NCI-H446 treated with DMSO at 0.1 percent for 48 hours (cell line): ENCODE measurements at regions not wholly inside any gene's neighbourhood (a gene's known extent, or its start where the extent isn't known, plus 50 kb on each side); places are given as distances from the start of the nearest gene placed in this dataset.
"Not testable (repeated sequence)": the region's sequence is repeated elsewhere in the genome, so short reads cannot be mapped to it uniquely, and the experiment has no call there.

Source experiments
- DNase-seq: peaks from one replicate; lab custom pipeline; 2025; lab: John Stamatoyannopoulos, UW

DNA sequence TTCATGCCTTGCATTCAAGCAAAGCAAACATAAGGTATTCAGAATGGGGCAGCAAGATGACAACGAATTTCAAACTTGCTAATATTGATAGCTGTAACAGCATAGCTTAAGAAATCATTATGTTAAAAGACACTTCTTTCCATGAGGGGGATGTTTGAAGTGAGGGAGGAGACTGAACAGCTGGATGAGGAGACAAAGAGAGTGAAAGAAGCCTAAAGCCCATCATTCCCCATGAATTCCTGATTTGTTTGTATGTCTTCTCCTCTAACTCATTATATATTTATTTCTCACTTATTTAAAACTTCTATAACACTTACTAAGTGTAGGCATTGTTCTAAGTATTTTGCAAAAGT is 125.2 kb upstream of the PBX1 start:
- no peak for DNase-seq

GRCh38 chr1:164440232-164440631 is 118.8 kb upstream of the PBX1 start:
- peak; percentile 25 for DNase-seq

DNA sequence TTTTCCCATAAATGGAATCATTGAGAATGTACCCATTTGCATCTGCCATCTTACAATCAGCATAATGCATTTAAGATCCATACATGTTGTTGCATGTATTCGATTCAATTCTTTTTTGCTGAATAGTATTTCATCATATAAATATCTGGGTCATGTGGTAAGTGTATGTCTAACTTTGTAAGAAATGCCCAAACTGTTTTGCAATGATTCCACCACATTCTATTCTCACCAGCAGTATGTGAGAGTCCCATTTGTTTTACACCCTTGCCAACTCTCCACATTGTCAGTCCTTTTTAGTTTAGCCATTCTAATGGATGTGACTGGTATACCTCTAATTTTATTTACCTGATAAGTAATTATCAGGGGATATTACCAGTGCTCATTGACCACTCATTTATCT is 115.8 kb upstream of the PBX1 start:
- DNase-seq: no peak

DNA sequence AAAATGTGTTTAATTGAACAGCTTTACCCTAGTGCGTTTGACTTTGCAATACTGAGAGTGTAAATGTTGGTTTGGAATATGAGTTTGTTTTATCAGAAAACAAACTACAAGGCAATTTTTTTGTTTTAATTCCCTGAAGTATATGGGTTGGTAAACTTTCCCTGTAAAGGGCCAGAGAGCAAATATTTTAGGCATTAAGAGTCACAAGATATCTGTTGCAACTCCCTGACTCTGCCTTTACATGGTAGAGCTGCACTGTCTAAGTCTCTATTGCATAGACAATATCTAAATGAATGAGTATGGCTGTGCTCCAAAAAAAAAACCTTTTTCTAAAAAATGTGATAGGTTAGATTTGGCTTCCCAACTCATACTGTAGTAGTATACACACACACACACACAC is 115.1 kb upstream of the PBX1 start:
- no peak for DNase-seq

GRCh38 chr1:164446020-164446419 is 113.0 kb upstream of the PBX1 start:
- no peak for DNase-seq

DNA sequence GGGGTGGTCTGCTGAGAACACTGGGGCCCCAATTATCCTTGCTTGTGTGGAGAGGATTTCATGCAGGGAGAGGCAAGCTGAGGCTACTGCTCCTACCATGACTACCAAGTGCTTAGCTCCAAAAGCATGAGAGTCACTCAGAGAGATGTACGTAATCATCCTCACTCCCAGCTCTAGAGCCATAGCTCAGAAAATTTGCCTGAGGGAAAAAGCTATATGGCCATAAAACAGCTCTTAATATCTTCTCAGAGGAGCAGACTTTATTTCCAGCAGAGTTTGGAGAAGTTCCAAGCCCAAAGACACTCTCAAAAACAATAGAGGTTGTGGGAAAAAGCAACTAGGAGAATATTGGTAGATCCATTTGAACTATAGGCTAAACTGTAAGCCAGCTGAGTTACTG is 106.4 kb upstream of the PBX1 start:
- DNase-seq: no peak

DNA sequence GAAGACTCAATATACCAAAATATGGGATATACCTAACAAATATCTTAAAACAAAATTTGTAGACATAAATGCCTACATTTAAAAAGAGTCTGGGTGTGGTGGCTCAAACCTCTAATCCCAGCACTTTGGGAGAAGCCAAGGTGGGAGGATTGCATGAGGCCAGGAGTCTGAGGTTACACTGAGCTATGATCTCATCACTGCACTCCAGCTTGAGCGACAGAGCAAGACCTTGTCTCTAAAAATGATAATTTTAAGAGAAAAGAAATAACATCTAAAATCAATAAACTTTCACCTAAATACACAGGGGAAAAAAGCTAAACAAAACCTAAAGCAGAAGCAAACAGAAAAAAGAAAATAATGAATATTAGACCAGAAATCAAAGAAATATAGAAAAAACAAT is 102.7 kb upstream of the PBX1 start:
- no peak for DNase-seq

- DNase-seq: not testable (repeated sequence)
These were observed 99.8 kb upstream of the PBX1 start for GRCh38 chr1:164459176-164459575.

GRCh38 chr1:164466001-164466421 is 93.0 kb upstream of the PBX1 start:
- no peak for DNase-seq

DNA sequence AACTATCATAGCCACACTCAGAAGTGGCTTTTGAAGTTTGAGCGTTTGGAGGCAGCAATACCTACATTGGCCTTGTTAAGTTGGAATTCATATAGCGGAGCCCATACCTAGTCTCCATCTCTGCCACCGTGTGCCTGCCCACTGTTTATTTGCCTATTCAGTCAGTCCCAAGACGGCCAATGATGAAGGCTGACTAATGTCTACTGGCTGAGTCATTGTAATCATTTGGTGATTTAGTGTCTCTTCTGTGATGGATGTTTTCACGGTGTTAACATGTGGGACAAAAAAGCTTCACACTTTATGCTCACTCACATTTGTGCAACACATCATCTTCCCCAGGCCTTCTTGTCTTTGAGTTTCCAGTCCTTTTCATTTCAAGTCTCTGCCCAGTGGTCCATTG is 92.6 kb upstream of the PBX1 start:
- DNase-seq: no peak

DNA sequence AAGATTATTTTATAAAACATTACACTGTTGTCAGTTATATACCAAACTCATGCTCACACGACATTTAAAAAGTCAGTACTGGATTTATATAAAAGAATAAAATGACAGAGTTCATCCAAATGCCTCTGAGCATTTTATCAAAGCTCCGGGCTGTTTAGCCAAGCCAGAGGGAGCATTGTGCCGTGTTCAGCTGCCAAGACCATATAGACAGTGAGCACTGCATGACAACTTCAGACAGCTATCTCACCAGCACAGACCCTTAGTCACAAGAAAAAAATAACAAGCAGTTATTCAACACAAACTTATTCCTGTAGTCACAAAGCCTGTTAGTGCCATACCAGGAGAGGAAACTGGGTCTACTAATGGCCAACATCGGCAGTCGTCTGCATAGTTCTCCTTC is 88.0 kb upstream of the PBX1 start:
- DNase-seq: no peak

DNA sequence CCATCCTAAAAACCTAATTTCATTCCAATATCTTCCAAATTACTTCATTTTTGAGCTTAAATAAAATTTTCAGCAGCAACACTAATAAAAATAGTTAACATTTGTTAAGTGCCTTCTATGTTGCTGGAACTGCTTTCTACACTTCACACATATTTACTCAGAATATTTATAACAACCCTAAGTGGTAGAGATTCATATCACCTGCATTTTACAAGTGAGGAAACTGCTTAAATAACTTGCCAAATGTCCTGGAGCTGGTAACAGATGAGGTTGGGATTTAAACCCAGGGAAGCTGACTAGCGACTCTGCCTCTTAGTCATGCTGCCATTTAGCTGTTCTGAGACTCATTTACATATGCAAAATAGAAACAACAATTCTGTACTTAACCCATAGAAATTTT is 86.1 kb upstream of the PBX1 start:
- DNase-seq: no peak

- no peak for DNase-seq
These were observed 85.4 kb upstream of the PBX1 start for GRCh38 chr1:164473544-164473943.

- no peak for DNase-seq
These were observed 83.2 kb upstream of the PBX1 start for GRCh38 chr1:164475834-164476233.

GRCh38 chr1:164477343-164477742 is 81.6 kb upstream of the PBX1 start:
- no peak for DNase-seq

DNA sequence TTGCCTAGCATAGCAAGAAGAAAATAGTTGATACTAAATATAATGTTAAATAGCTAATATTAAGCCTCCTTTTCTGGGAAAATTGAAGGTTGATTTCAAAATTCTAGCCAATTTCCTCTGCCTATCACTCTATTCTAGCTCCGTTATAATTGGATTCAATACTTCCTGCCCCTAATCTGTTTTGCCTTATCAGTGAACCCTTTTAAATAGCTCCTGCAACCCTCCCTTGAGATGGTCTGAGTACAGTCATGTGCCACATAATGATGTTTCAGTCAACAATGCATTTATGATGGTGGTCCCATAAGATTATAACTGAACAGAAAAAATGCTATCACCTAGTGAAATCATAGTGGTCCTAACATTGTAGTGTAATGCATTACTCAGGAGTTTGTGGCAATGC is 79.7 kb upstream of the PBX1 start:
- DNase-seq: no peak

- no peak for DNase-seq
These were observed 78.6 kb upstream of the PBX1 start for GRCh38 chr1:164480285-164480907.

GRCh38 chr1:164495905-164496304 is 63.1 kb upstream of the PBX1 start:
- no peak for DNase-seq

DNA sequence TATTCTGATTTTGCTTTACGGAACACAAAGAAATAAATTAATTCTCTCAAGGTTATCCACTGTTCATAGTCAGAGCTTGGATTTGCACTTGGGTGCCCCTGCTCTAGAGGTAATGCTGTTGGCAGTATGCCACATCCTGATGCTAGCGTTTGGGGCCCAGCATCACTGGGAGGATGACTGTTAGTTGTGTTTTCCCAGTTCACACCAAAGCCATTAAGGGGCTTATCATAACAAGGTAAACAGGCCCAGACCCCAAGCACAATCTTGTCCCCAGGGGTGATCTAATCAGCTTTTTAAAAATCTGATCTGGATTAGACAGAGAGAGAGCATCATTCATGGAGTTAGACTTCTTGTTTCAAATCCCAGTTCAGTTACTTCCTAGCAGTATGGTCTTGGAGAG is 60.2 kb upstream of the PBX1 start:
- no peak for DNase-seq

DNA sequence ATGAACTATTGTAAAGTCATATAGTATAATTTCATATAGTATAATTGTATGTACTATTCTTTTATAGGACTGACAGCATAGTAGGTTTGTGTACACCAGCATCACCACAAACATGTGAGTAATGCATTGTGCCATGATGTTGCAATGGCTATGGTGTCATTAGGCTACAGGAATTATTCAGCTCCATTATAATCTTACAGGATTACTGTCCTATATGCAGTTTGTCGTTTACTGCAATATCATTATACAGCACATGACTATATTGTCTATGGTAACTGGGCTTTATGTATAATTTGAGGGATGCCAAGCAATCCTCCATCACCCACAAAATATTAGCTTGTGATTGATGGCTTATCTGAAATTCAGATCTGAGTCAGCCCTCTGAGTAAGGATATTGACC is 54.2 kb upstream of the PBX1 start:
- DNase-seq: no peak
